HG02885 (cell line): ENCODE measurements at regions not wholly inside any gene's neighbourhood (a gene's known extent, or its start where the extent isn't known, plus 50 kb on each side); places are given as distances from the start of the nearest gene placed in this dataset.
A peak's percentile ranks its signal among the peaks of the same experiment; 100 is the strongest.

Experiments
- ATAC-seq: cut with Tn5 transposase; IDR thresholded peaks from one replicate; pipeline ENCODE4 v1.9.1; 2021; ENCODE audit warnings: mild to moderate bottlenecking; ENCODE audit not compliant: unreplicated experiment, poor library complexity

DNA sequence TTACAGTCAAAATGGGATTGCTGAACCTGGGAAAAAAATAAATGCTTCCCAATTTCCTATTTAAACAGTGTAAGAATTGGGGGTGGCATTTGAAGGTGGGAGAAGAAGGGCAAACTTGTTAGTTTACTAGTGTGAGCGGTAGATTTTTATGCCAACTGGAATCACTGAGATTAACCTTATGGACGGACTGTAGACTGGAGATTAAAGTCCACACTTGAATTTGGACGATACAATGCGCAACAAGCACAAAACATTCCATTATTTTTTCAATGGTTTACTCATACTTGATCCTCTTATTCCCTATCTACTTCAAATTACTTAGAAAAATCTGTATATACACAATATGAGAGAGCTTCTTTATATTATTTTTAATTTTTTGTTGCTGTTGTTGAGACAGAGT, 269.6 kb upstream of the KLF14 start:
- no peak for ATAC-seq

DNA sequence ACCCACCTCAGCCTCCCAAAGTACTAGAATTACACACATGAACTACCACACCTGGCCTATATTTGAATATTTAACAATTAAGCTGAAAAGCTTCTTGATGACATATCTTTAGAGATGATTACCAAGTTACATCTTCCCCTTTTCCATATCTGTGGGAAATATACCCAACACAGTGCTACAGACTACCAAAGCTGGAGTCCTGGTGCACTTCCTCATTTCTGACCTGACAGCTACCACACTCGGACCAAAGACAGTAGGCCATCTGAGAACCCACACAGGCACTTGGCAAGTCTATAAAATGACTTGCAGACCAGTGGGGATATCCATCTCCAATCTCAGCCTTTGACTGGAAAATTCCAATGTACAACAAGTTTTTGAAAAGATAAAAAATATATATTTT, 270.4 kb upstream of the KLF14 start:
- peak; percentile 43 for ATAC-seq

DNA sequence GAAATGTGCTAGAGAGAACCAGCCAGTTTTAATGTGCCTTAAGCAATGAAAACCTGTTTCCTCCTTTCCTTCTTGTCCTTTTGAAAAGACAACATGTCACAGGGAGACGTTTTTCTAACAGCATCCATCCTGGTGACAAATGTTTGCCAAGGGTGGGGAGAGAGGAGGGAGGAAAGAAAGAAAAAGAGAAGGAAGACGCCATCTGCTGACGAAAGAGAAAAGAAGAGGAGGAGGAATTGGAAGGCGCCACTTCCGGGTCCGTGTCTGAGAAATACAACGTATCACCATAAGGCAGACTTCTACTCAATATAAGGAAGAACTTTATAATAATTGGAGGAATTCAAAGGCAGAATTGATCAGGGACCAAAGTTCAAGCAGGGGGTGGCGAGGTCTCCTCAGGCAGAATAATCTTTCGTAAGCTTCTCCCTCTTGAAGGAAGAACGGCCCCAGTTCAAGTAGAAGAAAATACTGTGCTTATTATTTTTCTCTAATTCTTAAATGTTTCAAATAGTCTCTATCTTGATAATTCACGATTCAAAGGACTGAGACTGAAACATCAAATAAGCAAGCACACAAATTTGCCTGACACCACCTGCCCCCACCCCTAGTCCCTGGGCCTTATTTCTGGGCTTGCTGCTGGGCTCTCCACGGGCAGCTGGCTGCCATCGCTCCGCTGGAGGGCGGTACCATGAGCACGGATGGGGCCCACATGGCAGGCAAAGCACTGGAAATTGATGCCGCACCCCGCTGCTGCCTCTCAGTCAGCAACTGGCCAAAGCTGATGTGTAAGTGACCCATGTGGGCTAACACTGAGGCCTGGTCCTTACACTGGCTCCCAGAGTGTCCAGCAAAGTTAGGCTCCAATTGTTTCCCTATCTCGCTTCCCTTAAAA, 273.7 kb upstream of the KLF14 start:
- ATAC-seq: peak; percentile 55

DNA sequence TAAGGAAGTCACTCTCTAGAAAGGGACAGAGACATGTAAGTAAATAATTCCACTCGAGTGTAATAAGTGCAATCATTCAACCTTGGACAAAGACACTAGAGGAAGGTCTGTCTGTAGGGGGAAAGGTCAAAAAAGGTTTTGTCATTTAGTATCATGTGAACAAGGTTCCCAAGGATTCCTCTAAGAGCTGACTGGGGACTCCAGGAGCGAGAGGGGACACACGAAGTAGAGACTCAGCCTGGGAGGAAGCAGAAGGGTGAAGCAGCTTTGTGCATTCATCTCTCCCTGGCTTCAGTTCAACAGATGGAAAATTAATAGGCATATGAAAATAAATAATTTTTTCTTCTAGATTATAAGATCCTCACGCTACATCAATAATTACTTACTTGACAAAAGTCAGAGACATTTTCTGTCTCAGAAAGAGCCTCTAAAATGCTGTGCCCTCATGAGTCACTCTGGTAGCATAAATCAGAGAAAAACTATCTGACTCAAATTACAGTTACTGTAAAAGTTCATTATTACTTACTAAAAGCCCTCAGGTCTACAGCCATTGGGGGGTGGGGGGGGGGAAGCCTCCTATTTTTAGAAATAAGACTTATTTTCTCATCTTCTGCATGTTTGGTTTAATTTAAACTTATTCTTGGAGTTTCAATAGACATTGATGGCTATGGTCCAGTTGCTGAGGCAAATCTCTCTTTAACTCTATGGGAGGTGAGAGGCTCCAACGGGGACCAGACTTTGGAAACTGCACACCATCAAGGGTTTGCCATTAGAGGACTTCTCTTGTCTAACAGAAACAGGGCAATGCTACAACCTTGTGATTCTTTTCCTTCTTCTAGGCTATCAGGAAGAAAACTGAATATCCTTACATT, 275.1 kb upstream of the KLF14 start:
- ATAC-seq: peak; percentile 29

DNA sequence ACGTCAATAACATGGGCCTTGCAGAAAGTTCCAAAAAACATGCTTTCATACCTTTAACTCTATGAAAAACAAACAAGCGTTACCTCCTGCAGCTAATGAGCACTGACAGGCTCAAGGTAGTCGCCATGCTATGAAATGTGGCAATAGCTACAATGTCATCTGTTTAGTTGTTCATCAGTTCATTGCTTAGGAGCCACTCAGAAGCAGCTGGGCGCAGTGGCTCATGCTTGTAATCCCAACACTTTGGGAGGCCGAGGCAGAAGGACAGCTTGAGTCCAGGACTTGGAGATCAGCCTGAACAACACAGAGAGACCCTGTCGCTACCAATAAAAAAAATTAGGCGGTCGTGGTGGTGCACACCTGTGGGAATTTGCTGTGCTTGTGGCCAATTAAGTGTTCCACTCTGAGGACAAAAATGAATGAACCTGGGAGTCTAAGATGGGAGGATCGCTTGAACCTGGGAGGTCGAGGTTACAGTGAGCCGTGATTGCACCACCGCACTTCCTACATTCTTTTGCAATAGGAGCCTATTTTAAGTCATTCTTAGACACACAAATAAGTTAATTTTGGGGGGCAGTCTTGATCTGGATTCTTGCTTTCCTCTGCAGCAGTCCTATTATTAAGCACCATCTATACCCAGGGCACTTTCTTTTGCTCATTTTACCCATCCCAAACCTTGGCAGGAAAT, 276.2 kb upstream of the KLF14 start:
- ATAC-seq: no peak

DNA sequence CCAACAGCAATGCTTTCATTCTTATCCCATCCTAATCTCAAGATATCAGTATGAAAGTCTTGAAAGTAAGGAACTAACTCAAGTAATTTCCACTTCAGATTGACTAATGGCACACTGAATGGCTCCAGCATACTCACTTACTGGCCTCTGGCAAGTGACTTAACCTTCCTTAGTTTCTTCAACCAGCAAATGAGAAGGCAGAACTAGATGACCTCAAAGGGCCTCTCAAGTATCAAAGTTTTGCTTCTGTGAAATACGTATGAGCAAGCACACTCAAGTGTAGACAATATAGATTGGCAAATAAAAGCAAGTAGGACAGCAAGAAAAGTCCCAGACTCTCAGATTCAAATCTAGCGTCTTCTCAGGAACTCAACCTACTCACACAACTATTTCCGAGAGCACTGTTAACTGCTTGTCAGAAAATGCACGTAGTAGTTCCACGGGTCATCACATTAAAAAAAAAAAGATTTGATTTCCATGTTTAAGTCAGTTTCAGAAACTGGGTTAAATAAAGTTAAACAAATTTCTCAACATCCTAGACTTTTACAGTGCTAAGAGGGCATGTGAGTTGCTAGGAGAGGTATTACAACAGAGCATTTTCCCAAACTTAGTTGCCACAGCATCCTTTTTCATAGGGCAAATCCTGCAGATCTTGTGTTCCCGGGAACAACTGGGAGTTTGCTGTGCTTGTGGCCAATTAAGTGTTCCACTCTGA, 276.9 kb upstream of the KLF14 start:
- ATAC-seq: no peak

DNA sequence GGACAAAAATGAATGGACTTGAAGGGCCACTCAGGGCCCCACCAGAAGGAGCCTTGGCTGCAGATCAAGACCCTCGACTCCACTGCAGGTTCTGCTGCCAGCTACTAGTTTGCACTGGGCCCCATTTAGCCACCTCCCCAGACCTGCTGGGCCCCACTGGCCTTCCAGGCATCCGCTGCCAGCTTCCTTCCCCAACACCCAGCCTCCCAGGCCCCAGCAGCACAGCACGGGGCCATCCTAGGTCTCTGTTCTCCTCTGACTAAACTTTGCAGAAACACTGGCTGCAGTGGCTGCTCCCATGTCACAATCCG, 277.4 kb upstream of the KLF14 start:
- ATAC-seq: no peak

DNA sequence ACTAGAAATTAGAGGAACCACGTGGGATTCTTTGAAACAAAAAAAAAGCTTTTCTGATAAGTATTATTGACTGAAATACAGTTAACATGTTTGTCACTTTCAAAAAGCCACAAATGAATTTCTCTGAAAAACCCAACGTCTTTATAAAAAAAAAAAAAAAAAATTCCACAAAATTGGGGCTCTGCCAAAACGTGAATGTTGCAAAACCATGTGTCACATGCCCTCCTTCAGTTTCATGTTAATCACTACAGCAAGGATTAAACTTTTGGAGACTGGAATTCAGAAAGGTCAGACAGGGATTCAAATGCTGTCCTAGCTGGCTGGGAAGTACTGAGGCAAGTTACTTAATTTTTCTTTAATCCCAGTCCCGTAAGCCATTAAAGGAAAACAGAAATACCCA, 278.0 kb upstream of the KLF14 start:
- no peak for ATAC-seq

DNA sequence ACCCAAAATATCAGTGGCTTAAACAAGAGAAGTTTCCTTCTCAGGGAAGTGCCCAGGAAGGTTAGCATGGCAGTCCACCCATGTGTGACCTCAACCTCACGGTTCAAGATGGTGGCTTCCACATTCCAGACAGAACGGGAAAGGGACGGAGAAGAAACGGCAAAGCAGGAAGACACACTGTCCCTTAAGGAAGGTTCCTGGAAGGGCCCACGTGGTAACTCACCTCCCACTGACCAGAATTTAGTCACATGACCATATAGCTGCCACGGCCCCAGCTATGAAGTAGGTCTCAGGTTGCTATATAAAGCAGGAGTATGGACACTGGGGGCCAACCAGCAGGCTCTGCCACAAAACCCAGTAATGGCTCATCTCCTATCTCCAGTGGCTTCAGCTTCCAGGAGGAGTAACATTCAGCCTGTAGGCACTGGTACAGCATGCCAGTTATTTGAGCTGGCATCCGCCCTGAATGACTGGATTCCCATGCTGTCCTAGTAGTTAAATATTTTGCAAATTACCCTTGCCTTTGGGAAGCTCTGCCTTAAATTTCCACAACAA, 278.5 kb upstream of the KLF14 start:
- no peak for ATAC-seq

DNA sequence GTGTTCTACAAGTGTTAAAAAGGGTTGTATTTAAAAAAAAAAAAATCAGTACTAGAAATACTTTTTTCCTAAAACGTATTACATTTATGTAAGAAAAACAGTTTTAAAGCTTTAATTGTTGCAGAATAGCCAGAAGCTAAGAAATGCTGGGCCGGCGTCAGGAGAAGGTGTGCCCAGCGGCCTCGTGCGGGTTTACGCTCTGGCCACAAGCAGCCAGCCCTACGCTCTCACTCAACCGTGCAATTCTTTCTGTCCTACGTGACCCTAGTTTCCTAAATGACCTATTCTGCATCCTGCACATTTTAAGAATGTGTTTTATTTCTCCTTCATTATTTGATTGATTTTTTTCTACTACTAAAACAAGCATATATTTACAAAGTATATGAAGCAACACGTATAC, 279.7 kb upstream of the KLF14 start:
- ATAC-seq: no peak

DNA sequence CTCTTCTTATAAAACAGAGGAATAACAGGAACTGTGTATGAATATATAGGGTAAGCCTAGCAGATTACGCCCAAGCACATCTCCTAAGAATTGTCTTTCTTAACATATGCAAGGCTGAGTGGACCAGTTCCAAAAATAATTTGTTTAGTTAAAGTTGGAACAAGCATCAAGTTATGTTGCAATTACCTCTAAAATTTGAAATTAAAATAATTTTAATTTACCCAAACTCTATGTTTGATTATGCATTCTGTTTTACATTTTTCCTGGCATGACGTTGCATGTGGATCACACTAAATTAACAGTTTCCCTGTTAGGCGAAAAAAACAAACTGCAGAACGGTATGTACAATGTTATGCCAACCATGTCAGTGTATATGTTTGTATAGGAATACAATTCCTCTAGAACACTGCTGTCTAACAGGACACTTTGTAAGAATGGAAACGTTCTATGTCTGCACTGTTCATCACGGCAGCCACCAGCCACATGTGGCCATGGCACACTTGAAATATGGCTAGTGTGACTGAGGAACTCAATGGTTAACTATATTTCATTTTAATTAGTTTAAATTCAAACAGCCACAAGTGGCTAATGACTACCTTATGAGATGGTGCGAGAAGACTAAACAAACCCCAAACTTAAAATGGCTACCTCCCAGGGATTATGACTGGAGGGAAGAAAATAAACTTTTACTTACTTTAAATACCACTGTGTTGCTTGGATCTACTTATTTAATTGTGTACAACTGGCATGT, 281.1 kb upstream of the KLF14 start:
- ATAC-seq: no peak

DNA sequence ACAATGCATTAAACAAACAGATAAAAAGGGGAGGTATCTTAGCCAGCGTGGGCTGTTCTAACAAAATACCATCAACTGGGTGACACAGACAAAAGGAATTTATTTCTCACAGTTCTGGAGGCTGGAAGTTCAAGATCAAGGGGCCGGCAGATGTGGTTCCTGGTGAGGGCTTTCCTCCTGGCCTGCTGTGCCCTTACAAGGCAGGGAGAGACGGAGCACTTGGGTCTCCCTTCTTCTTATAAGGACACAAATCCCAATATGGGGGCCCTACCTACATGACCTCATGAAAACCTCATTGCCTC, 281.6 kb upstream of the KLF14 start:
- no peak for ATAC-seq

DNA sequence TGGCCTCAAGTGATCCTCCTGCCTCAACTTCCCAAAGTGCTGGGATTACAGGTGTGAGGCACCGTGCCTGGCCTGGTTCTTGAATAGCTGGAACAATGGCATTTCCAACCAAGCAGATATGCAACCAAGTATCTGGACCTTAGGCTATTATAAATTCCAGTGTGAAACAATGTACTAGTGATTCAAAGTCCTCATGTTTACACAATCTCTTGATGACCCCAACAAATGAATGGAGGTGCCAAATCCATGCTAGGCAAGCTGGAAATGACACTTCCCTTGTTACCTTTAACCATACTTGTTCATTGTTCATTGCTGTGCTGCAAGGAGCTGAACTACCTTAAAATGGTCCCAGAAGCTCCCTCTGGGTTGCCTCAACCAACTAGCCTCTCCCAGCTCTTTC, 282.2 kb upstream of the KLF14 start:
- no peak for ATAC-seq

DNA sequence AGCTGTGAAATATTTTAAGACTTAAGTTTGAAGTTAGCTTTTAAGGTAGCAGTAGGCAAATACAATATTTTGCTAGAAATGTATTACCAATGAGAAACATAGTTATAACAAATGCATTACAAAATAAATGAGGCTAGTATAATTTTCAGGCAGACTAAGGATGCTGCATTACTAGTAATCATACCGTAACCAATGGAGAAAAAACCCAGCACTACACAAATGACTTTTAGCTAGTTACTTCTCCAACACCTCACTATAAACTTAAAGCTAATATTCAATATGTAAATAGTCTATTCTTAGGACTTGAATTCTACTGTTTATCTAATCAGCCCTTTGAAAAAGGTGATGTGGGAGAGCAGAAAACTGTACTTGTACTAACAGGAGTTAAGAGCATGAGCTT, 285.3 kb upstream of the KLF14 start:
- no peak for ATAC-seq

DNA sequence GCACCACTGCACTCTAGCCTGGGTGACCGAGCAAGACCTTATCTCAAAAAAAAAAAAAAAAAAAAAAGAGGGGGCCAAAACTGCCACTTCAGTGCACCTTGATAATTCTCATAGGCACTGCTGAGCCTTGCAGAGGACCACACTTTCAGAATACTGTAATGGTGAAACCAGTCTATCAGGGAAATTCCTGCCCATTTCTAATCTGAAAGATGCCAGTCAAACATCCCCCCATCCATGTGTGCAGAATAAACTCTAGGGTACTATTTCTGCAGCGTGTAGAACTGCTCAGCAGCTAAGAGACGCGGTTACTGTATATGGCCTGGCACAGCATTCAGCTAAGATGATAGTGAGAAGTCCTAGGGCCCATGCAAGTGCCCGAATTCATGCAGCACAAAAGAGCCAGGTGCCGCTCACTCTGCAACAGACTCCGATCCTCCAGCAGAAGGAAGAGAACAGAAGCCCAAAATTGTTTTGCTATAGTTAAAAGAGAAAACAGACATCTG, 286.8 kb upstream of the KLF14 start:
- peak; percentile 40 for ATAC-seq

DNA sequence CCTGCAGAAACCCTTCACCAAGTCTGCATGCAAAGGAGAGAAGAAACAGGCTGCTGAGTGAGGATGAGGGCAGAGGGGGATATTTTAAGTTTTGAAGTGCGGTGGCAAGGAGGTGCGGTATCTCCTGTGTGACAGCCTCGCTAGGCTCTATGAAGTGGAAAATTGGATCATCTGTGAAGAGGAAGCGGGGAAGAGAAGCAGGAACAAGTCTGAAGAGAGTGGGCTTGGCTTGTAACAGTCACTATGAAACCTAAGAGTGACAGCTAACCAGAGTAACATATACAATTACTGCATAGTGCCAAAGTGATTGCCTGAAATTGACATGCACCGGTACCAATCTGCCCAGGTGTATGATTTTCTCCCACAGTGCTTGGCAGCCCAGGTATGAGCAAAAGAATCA, 287.5 kb upstream of the KLF14 start:
- ATAC-seq: peak; percentile 67

DNA sequence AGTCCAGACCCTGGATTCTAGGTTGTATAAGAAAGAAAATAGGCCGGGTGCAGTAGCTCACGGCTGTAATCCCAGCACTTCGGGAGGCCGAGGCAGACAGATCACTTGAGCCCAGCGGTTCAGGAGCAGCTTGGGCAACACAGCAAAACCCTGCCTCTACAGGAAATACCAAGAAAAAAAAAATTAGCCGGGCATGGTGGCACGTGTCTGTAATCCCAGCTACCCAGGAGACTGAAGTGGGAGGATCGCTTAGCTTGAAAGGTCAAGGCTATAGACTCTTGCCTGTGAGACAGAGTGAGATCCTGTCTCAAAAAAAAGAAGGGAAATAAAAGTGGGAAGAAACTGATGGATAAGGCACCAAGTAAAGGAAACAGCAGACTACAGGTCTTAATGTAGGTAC, 287.9 kb upstream of the KLF14 start:
- ATAC-seq: peak; percentile 8

DNA sequence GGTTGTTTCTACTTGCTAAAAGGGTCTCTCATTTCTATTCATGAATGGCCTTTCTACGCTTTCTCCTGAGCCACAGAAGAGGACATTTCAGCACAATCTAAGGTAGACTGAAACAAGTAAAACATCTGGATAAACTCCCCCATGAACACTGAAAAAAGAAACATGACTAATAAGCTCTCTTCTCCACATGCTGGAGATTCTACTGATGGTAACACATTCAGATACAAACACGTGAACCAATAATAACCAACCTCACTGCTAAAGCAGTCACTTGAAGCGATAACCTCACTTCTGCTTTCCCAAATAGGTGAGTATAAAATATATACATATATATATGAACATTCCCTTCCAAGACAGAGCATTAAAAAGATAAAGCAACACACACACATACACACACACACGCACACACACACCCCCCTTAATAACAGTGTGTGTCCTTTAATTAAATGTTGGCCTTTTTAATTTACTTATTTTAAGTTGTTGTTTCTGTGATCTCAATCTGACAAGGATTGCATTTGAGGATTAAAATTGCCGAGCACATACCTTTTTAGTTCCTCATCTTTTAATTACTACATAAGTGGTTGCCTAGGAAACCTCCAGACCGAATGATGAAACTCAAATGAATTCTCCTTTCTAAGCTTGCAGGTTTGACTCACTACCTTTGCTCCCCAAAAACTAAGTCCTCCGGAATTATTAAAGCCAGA, 292.4 kb upstream of the KLF14 start:
- peak; percentile 48 for ATAC-seq

DNA sequence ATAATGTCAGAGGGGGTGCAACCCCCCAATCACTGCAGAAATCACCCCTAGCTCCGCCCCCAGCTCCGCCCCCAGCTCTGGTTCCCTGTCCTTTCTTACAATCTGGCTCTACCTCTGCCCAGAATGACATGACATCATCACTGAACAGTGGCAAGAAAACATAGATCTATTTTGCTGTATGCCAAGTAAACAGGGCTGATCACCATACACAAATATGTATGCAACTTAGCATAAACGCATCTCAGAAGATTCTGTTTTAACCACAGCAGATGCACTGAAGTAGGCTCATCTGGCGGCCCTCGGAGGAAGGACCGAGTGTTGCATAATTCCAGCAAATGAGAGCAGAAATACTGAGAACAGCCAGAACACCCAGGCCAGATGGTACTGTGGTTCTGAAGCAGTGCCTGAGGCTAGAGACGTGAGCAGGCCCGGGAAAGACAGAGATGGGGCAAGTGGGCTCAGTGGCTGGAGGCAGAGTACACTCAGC, 293.3 kb upstream of the KLF14 start:
- no peak for ATAC-seq
